DND-41 (cell line): ENCODE measurements at regions not wholly inside any gene's neighbourhood (a gene's known extent, or its start where the extent isn't known, plus 50 kb on each side); places are given as distances from the start of the nearest gene placed in this dataset.
"Not testable (repeated sequence)": the region's sequence is repeated elsewhere in the genome, so short reads cannot be mapped to it uniquely, and the experiment has no call there.

Experiments
- ATAC-seq: fragments of 200-7000 bp; cut with Tn5 transposase; 3 replicates; pipeline ENCODE4 v1.9.1; 2021; ENCODE audit warnings: low read depth; ENCODE audit not compliant: insufficient read depth
- DNase-seq: peaks from one replicate; pipeline ENCODE4 v3.0.0-alpha.2; 2020
- H2AFZ ChIP-seq: 2 replicates; pipeline ENCODE4 v1.6.0; 2012; ENCODE audit warnings: low read depth, low read length
- H3K27ac ChIP-seq: 2 replicates; pipeline ENCODE4 v1.5.1; 2012; ENCODE audit warnings: low read length, inconsistent platforms
- H3K27me3 ChIP-seq: fragments of 200-600 bp; sonication (generic); 2 replicates; pipeline ENCODE4 v1.6.0; 2012; ENCODE audit warnings: low read length, mild to moderate bottlenecking, inconsistent platforms; ENCODE audit not compliant: insufficient read depth, poor library complexity
- H3K36me3 ChIP-seq: 2 replicates; pipeline ENCODE4 v1.5.1; 2012; ENCODE audit warnings: low read length, inconsistent platforms; ENCODE audit not compliant: insufficient read depth
- H3K4me1 ChIP-seq: 2 replicates; pipeline ENCODE4 v1.5.1; 2012; ENCODE audit warnings: mild to moderate bottlenecking, low read length; ENCODE audit not compliant: insufficient read depth
- H3K4me2 ChIP-seq: 2 replicates; pipeline ENCODE4 v1.6.0; 2012; ENCODE audit warnings: mild to moderate bottlenecking, moderate library complexity, low read length, inconsistent platforms; ENCODE audit not compliant: insufficient read depth
- H3K4me3 ChIP-seq, 2 experiments: fragments of 200-600 bp in 1 of 2; shearing (Covaris generic) in 1 of 2; 2 replicates each; pipeline ENCODE4 v1.5.1; 2012 to 2016; ENCODE audit warnings: inconsistent platforms in 2 of 2, low read length in 2 of 2, mild to moderate bottlenecking in 2 of 2, low read depth in 1 of 2, moderate library complexity in 1 of 2
- H3K79me2 ChIP-seq: 2 replicates; pipeline ENCODE4 v1.6.0; 2012; ENCODE audit warnings: low read length, inconsistent platforms; ENCODE audit not compliant: insufficient read depth
- H3K9ac ChIP-seq: 2 replicates; pipeline ENCODE4 v1.6.0; 2012; ENCODE audit warnings: low read depth, mild to moderate bottlenecking, inconsistent platforms, low read length, moderate library complexity
- H3K9me3 ChIP-seq: 2 replicates; pipeline ENCODE4 v1.5.1; 2012; ENCODE audit warnings: low read length, moderate library complexity, mild to moderate bottlenecking, inconsistent platforms; ENCODE audit not compliant: insufficient read depth, severe bottlenecking
- H4K20me1 ChIP-seq: 2 replicates; pipeline ENCODE4 v1.6.0; 2012; ENCODE audit warnings: low read length; ENCODE audit not compliant: insufficient read depth

- not testable (repeated sequence) for H3K27me3 ChIP-seq, H3K79me2 ChIP-seq, H3K27ac ChIP-seq, H4K20me1 ChIP-seq, H3K4me3 ChIP-seq, H3K36me3 ChIP-seq, H3K9me3 ChIP-seq, H3K9ac ChIP-seq, DNase-seq, H3K4me1 ChIP-seq, ATAC-seq, H2AFZ ChIP-seq, H3K4me2 ChIP-seq
These were observed 1065.1 kb downstream of the RPIA start for GRCh38 chr2:89756616-89757015.

- not testable (repeated sequence) for H3K4me3 ChIP-seq, DNase-seq, H3K9me3 ChIP-seq, H3K9ac ChIP-seq, H3K4me2 ChIP-seq, H3K27me3 ChIP-seq, H3K27ac ChIP-seq, H4K20me1 ChIP-seq, H3K36me3 ChIP-seq, H3K79me2 ChIP-seq, H3K4me1 ChIP-seq, ATAC-seq, H2AFZ ChIP-seq
These were observed 1067.0 kb downstream of the RPIA start for GRCh38 chr2:89758332-89759026.

- not testable (repeated sequence) for H3K9ac ChIP-seq, ATAC-seq, DNase-seq, H4K20me1 ChIP-seq, H3K36me3 ChIP-seq, H3K79me2 ChIP-seq, H2AFZ ChIP-seq, H3K27me3 ChIP-seq, H3K4me1 ChIP-seq, H3K4me3 ChIP-seq, H3K4me2 ChIP-seq, H3K27ac ChIP-seq
- H3K9me3 ChIP-seq: peaks cover 29% of the 10 kb centered on the region
These were observed 1069.3 kb downstream of the RPIA start for GRCh38 chr2:89760762-89761161.

- peaks cover 29% of the 10 kb centered on the region for H3K9me3 ChIP-seq
- H3K4me3 ChIP-seq, H3K36me3 ChIP-seq, H3K27me3 ChIP-seq, H3K4me1 ChIP-seq, H3K27ac ChIP-seq, DNase-seq, H2AFZ ChIP-seq, H4K20me1 ChIP-seq, H3K4me2 ChIP-seq, H3K9ac ChIP-seq, ATAC-seq, H3K79me2 ChIP-seq: not testable (repeated sequence)
These were observed 1069.7 kb downstream of the RPIA start for GRCh38 chr2:89761171-89761570.

- not testable (repeated sequence) for H3K79me2 ChIP-seq, H3K27ac ChIP-seq, H2AFZ ChIP-seq, H3K4me2 ChIP-seq, H3K4me3 ChIP-seq, H4K20me1 ChIP-seq, H3K27me3 ChIP-seq, H3K9ac ChIP-seq, DNase-seq, H3K4me1 ChIP-seq, H3K36me3 ChIP-seq, ATAC-seq
- peaks cover 33% of the 10 kb centered on the region for H3K9me3 ChIP-seq
These were observed 1070.4 kb downstream of the RPIA start for GRCh38 chr2:89761863-89762262.

GRCh38 chr2:89762461-89763253, 1071.2 kb downstream of the RPIA start:
- not testable (repeated sequence) for H3K4me1 ChIP-seq, DNase-seq, H3K9ac ChIP-seq, H3K27ac ChIP-seq, H3K4me2 ChIP-seq, H3K4me3 ChIP-seq, H3K79me2 ChIP-seq, H3K27me3 ChIP-seq, H2AFZ ChIP-seq, H3K36me3 ChIP-seq, ATAC-seq, H4K20me1 ChIP-seq
- H3K9me3 ChIP-seq: peaks cover 39% of the 10 kb centered on the region
